PC-9 (cell line): ENCODE measurements at regions not wholly inside any gene's neighbourhood (a gene's known extent, or its start where the extent isn't known, plus 50 kb on each side); places are given as distances from the start of the nearest gene placed in this dataset.

Source experiments
- BruUV-seq: library from RNA; stranded (reverse); fragments of 400-500 nt; replicated peaks from 2 replicates; lab custom pipeline; 2021; lab: Mats Ljungman, UMichigan
- CTCF ChIA-PET: fragments of 300-600 bp; sonication (Branson Sonifier 250); formaldehyde crosslinking; loops from one replicate; lab custom pipeline; 2022; ENCODE audit warnings: antibody characterized with exemption; lab: Charles Lee
- POLR2A ChIA-PET: fragments of 300-600 bp; sonication (Branson Sonifier 250); formaldehyde crosslinking; loops from one replicate; lab custom pipeline; 2022; ENCODE audit warnings: antibody characterized with exemption; ENCODE audit not compliant: unreplicated experiment; lab: Charles Lee
- DNase-seq, 2 experiments: peaks; one replicate each; pipeline versions ENCODE4 v3.0.0 to v3.0.0-alpha.2; 2015 to 2022; ENCODE audit warnings: mixed read lengths in 1 of 2
- H2AFZ ChIP-seq: fragments of 200-600 bp; sonication (generic); 2 replicates; pipeline ENCODE4 v1.8.1; 2017; ENCODE audit warnings: antibody characterized with exemption
- H3F3A ChIP-seq: fragments of 200-600 bp; sonication (generic); 2 replicates; pipeline ENCODE4 v1.8.1; 2017; ENCODE audit warnings: antibody characterized with exemption, mild to moderate bottlenecking, low read depth; ENCODE audit not compliant: insufficient read depth
- H3K27ac ChIP-seq: fragments of 200-600 bp; sonication (generic); 2 replicates; pipeline ENCODE4 v1.6.1; 2016; ENCODE audit warnings: mixed run types
- H3K27me3 ChIP-seq: fragments of 200-600 bp; sonication (generic); 2 replicates; pipeline ENCODE4 v1.6.1; 2016; ENCODE audit warnings: low read depth, mixed run types; ENCODE audit not compliant: insufficient read depth
- H3K36me3 ChIP-seq: fragments of 200-600 bp; sonication (generic); 2 replicates; pipeline ENCODE4 v1.6.1; 2016; ENCODE audit warnings: low read depth, mixed run types
- H3K4me1 ChIP-seq: fragments of 200-600 bp; sonication (generic); replicated peaks from 2 replicates; pipeline ENCODE4 v1.6.1; 2016; ENCODE audit warnings: mixed run types; ENCODE audit not compliant: insufficient read depth
- H3K4me2 ChIP-seq: fragments of 200-600 bp; sonication (generic); 2 replicates; pipeline ENCODE4 v1.6.1; 2017; ENCODE audit warnings: mixed run types
- H3K4me3 ChIP-seq: fragments of 200-600 bp; sonication (generic); 2 replicates; pipeline ENCODE4 v1.6.1; 2016; ENCODE audit warnings: mixed run types
- H3K79me2 ChIP-seq: fragments of 200-600 bp; sonication (generic); 2 replicates; pipeline ENCODE4 v1.6.1; 2017; ENCODE audit warnings: low read depth, mixed run types
- H3K9me2 ChIP-seq: fragments of 200-600 bp; sonication (generic); 2 replicates; pipeline ENCODE4 v1.8.1; 2017; ENCODE audit warnings: mild to moderate bottlenecking; ENCODE audit not compliant: insufficient read depth
- H3K9me3 ChIP-seq: fragments of 200-600 bp; sonication (generic); 2 replicates; pipeline ENCODE4 v1.8.1; 2016; ENCODE audit warnings: low read depth; ENCODE audit not compliant: insufficient read depth
- H4K20me1 ChIP-seq: fragments of 200-600 bp; sonication (generic); 2 replicates; pipeline ENCODE4 v1.8.1; 2017; ENCODE audit not compliant: insufficient read depth
- EZH2 ChIP-seq: fragments of 200-600 bp; sonication (generic); IDR thresholded peaks from 2 replicates; pipeline ENCODE4 v1.8.0; 2017; ENCODE audit warnings: antibody characterized with exemption, low read depth
- intact Hi-C: fragments of 100-400 bp; cut with micrococcal nuclease; formaldehyde crosslinking; loops from one replicate; pipeline ENCODE4 v1.10.0; 2022; ENCODE audit not compliant: unreplicated experiment
- TF ChIP-seq, protein P1 (sequence below): fragments of 200-600 bp; sonication (generic); conservative IDR thresholded peaks from 2 replicates; pipeline ENCODE4 v1.6.1; 2017; ENCODE audit warnings: mixed run types, antibody characterized with exemption, mild to moderate bottlenecking, moderate library complexity

DNA sequence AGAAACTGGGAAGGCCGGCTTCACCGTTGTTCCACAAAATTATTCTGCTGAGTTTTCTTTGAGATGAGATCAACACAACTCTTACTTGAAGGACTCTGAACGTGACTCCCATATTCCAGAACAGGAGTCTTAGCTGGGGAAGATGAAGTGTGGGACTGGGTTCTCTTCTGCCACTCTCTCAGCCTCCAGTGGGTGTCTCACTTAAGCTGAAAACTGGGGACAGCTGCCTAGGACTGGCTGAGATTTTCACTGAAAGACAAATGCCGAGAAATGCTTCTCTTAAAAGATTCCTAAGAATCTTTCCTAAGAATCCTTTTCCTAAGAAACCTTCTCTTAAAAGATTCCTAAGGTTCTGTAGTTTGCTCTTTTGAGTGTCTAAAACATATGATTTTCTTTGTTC, 156.6 kb upstream of the LHCGR start:
- no peaks in the 10 kb centered on the region for H3K4me1 ChIP-seq
- peaks cover 20% of the 10 kb centered on the region; the same call in 1 of the 2 replicates for H3K27me3 ChIP-seq
- H2AFZ ChIP-seq = no peak overlapping the region
- CTCF ChIA-PET = no interaction called here
- no peak overlapping the region for H3K27ac ChIP-seq
- H3K9me3 ChIP-seq = no peaks in the 10 kb centered on the region
- POLR2A ChIA-PET = no interaction called here
- TF ChIP-seq, protein P1, sequence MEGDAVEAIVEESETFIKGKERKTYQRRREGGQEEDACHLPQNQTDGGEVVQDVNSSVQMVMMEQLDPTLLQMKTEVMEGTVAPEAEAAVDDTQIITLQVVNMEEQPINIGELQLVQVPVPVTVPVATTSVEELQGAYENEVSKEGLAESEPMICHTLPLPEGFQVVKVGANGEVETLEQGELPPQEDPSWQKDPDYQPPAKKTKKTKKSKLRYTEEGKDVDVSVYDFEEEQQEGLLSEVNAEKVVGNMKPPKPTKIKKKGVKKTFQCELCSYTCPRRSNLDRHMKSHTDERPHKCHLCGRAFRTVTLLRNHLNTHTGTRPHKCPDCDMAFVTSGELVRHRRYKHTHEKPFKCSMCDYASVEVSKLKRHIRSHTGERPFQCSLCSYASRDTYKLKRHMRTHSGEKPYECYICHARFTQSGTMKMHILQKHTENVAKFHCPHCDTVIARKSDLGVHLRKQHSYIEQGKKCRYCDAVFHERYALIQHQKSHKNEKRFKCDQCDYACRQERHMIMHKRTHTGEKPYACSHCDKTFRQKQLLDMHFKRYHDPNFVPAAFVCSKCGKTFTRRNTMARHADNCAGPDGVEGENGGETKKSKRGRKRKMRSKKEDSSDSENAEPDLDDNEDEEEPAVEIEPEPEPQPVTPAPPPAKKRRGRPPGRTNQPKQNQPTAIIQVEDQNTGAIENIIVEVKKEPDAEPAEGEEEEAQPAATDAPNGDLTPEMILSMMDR = no peak; the same call in 1 of the 2 replicates
- no peak for TF ChIP-seq EZH2
- no peak for DNase-seq
- no peaks in the 10 kb centered on the region for H3K79me2 ChIP-seq
- no peak overlapping the region for H3K4me3 ChIP-seq
- H3F3A ChIP-seq = no peaks in the 10 kb centered on the region
- H3K4me2 ChIP-seq = no peak overlapping the region
- intact Hi-C loops = no loop called here
- no peaks in the 10 kb centered on the region for H4K20me1 ChIP-seq
- H3K9me2 ChIP-seq = no peaks in the 10 kb centered on the region
- no peaks in the 10 kb centered on the region for H3K36me3 ChIP-seq
- no TSS peak for BruUV-seq

DNA sequence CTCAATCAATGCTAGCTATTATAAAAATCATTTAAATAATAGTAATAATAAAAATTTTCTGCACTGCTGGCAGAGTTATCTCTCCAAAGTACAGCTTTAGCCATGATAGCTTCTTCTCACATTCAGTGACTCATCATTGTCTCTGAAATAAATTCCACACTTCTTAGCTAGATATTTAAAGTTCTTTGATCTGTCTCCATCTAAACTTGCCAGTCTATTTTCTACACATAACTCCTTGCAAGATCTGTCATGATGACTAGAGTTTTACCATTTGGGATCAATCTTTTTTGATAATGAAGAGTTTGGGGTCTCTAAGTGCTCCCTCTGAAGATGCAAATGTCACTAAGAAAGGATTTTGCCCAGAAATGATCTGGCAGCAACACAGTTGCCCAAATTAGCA, 155.4 kb upstream of the LHCGR start:
- Histone ChIP-seq H3K27me3 (peaks cover 14% of the 10 kb centered on the region; the same call in 1 of the 2 replicates), H3K79me2 (no peaks in the 10 kb centered on the region), H3K4me1 (no peaks in the 10 kb centered on the region), H3K4me2 (no peak overlapping the region), H3K9me2 (no peaks in the 10 kb centered on the region), H4K20me1 (no peaks in the 10 kb centered on the region), H3K36me3 (no peaks in the 10 kb centered on the region), H3K4me3 (no peak overlapping the region), H2AFZ (no peak overlapping the region), H3F3A (no peaks in the 10 kb centered on the region), H3K9me3 (no peaks in the 10 kb centered on the region), H3K27ac (no peak overlapping the region)
- BruUV-seq = no TSS peak
- intact Hi-C loops = no loop called here
- ChIA-PET CTCF (no interaction called here), POLR2A (no interaction called here)
- no peak for DNase-seq
- TF ChIP-seq EZH2 = no peak
- TF ChIP-seq, protein P1 = no peak

DNA sequence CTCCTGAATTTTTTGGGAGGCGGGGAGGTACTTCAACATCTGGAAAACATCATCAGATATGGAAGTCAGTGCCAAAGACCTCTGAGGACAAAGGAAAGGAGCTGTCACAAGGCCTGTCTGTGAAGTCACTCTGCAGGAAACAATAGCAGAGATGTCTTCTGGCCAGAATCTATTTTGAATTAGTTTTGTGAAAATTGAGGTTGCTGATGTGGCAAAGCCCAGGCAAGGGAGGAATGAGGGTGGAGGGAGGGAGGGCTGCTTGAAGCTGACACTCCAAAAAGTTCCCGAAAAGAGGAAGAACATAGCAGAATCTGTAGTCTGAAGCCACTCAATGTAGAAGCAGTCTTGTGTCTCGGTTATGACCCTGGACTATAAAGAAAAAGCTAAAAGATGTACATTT, 151.1 kb upstream of the LHCGR start:
- TF ChIP-seq EZH2 = no peak
- TF ChIP-seq, protein P1 = no peak
- no peaks in the 10 kb centered on the region for H3K9me2 ChIP-seq
- CTCF ChIA-PET = no interaction called here
- H2AFZ ChIP-seq = no peak overlapping the region
- DNase-seq = no peak
- 0 out of 2 replicates have a peak, but pooled peaks cover 6% of the 10 kb centered on the region for H3K27me3 ChIP-seq
- POLR2A ChIA-PET = no interaction called here
- no peaks in the 10 kb centered on the region for H3F3A ChIP-seq
- no peak overlapping the region for H3K4me3 ChIP-seq
- H3K36me3 ChIP-seq = no peaks in the 10 kb centered on the region
- H4K20me1 ChIP-seq = no peaks in the 10 kb centered on the region
- no peaks in the 10 kb centered on the region for H3K9me3 ChIP-seq
- no TSS peak for BruUV-seq
- no peak overlapping the region for H3K27ac ChIP-seq
- no peaks in the 10 kb centered on the region for H3K4me1 ChIP-seq
- intact Hi-C loops = no loop called here
- no peak overlapping the region for H3K4me2 ChIP-seq
- no peaks in the 10 kb centered on the region for H3K79me2 ChIP-seq
